ENCODE measurements at regions not wholly inside any gene's neighbourhood (a gene's known extent, or its start where the extent isn't known, plus 50 kb on each side); places are given as distances from the start of the nearest gene placed in this dataset.

GRCh38 chr21:36532769-36533467 is 53.0 kb upstream of the CLDN14 start:
- DNase-seq: no peak

- DNase-seq: no peak
Observed at GRCh38 chr21:36533468-36533848, 53.5 kb upstream of the CLDN14 start.

- no peak for DNase-seq
Observed at GRCh38 chr21:36534656-36535055, 54.7 kb upstream of the CLDN14 start.

GRCh38 chr21:36535618-36536241 is 55.8 kb upstream of the CLDN14 start:
- DNase-seq: no peak

GRCh38 chr21:36538761-36539160 is 58.8 kb upstream of the CLDN14 start:
- no peak for DNase-seq

GRCh38 chr21:36539434-36540150 is 59.7 kb upstream of the CLDN14 start:
- DNase-seq: no peak

GRCh38 chr21:36540700-36541099 is 60.8 kb upstream of the CLDN14 start:
- no peak for DNase-seq

GRCh38 chr21:36541721-36542139 is 61.8 kb upstream of the CLDN14 start:
- DNase-seq: no peak

GRCh38 chr21:36542312-36543101 is 62.6 kb upstream of the CLDN14 start:
- no peak for DNase-seq

- DNase-seq: no peak
Observed at GRCh38 chr21:36543924-36544323, 64.0 kb upstream of the CLDN14 start.

- DNase-seq: no peak
Observed at GRCh38 chr21:36544545-36544944, 64.6 kb upstream of the CLDN14 start.

- DNase-seq: no peak
Observed at GRCh38 chr21:36545776-36546511, 66.0 kb upstream of the CLDN14 start.

GRCh38 chr21:36547464-36547863 is 67.5 kb upstream of the CLDN14 start:
- no peak for DNase-seq

GRCh38 chr21:36548866-36549265 is 68.9 kb upstream of the CLDN14 start:
- DNase-seq: no peak

GRCh38 chr21:36549470-36549869 is 69.5 kb upstream of the CLDN14 start:
- DNase-seq: no peak

- DNase-seq: no peak
Observed at GRCh38 chr21:36550761-36551160, 70.8 kb upstream of the CLDN14 start.

GRCh38 chr21:36551321-36551720 is 71.4 kb upstream of the CLDN14 start:
- DNase-seq: no peak

- no peak for DNase-seq
Observed at GRCh38 chr21:36551731-36552433, 72.0 kb upstream of the CLDN14 start.

GRCh38 chr21:36552434-36552785 is 72.5 kb upstream of the CLDN14 start:
- no peak for DNase-seq

GRCh38 chr21:36553406-36553805 is 73.5 kb upstream of the CLDN14 start:
- DNase-seq: no peak

Data from muscle of arm (tissue), 1 donor.